Adrenal gland (tissue), 9 donors: ENCODE measurements at regions not wholly inside any gene's neighbourhood (a gene's known extent, or its start where the extent isn't known, plus 50 kb on each side); places are given as distances from the start of the nearest gene placed in this dataset.
A peak's percentile ranks its signal among the peaks of the same experiment; 100 is the strongest.

Experiments used
- DNase-seq, 7 donors: peaks; one replicate each; pipeline ENCODE4 v3.0.0-alpha.2; 2019 to 2020
- H3K27ac ChIP-seq, 5 donors: fragments of 200-600 bp; sonication (generic) in 4 of 5; 1 replicate in 3 of 5; 2 replicates in 2 of 5; pipeline versions ENCODE4 v1.5.1 to v1.8.0; 2016 to 2020; ENCODE audit warnings: mild to moderate bottlenecking in 1 of 5
- H3K27me3 ChIP-seq: fragments of 200-600 bp; 2 replicates; pipeline ENCODE4 v1.8.0; 2021
- H3K36me3 ChIP-seq, 2 donors: fragments of 200-600 bp; replicated peaks in 1 of 2; 1 replicate in 1 of 2; 2 replicates in 1 of 2; pipeline versions ENCODE4 v1.5.1 to v1.8.0; 2018 to 2022
- H3K4me1 ChIP-seq, 2 donors: fragments of 200-600 bp; replicated peaks in 1 of 2; 1 replicate in 1 of 2; 2 replicates in 1 of 2; pipeline versions ENCODE4 v1.5.1 to v1.8.0; 2018 to 2021
- H3K4me3 ChIP-seq, 4 donors: fragments of 200-600 bp; sonication (generic) in 3 of 4; one replicate each; pipeline ENCODE4 v1.5.1; 2016 to 2018
- H3K9me3 ChIP-seq, 3 donors: fragments of 200-600 bp; sonication (generic) in 1 of 3; replicated peaks in 1 of 3; 1 replicate in 2 of 3; 2 replicates in 1 of 3; pipeline versions ENCODE4 v1.5.1 to v1.8.0; 2016 to 2021
- CTCF ChIP-seq, 6 experiments: fragments of 450-650 bp in 4 of 6; fragments of 200-600 bp in 2 of 6; sonication (generic) in 1 of 6; IDR thresholded peaks; 1 replicate in 5 of 6; 2 replicates in 1 of 6; pipeline versions ENCODE4 v1.5.1 to v1.8.0; 2016 to 2021; ENCODE audit warnings: antibody characterized with exemption in 6 of 6, mild to moderate bottlenecking in 2 of 6, moderate library complexity in 1 of 6
- POLR2A ChIP-seq, 2 donors: fragments of 450-650 bp; IDR thresholded peaks; one replicate each; pipeline ENCODE4 v1.6.1; 2017; ENCODE audit warnings: antibody characterized with exemption in 2 of 2, mild to moderate bottlenecking in 2 of 2, moderate library complexity in 1 of 2
- WGBS, 4 donors: extraction: QIAGEN DNeasy Blood & Tissue Kit in 2 of 4; methylation state at CpG; one replicate each; pipeline versions ENCODE4 v1.1.5 to v1.1.7; 2013 to 2017; 5-methylcytosine and 5-hydroxymethylcytosine counted together
- intact Hi-C, 2 donors: fragments of 100-400 bp; cut with DNase I; formaldehyde crosslinking; loops; one replicate each; pipeline versions ENCODE4 v1.14.1 to v1.15.0; 2022 to 2023
- donor health status: healthy with polysubstance abuse.
- donor health status: Bipolar disorder and iron deficiency.
- donor health status: DM: yes; HTN: yes; CAD: no.
- donor health status: DM: no; HTN: no; CAD: no.
- donor health status: DM: no; HTN: no; CAD: no.

- no peaks in the 10 kb centered on the region for H3K9me3 ChIP-seq
- H3K27me3 ChIP-seq = no peaks in the 10 kb centered on the region
- TF ChIP-seq CTCF (IDR thresholded peaks at IDR 0.05) (no peak), POLR2A (IDR thresholded peaks at IDR 0.05) (no peak)
- intact Hi-C loops = no loop called here
- DNase-seq = no peak
- WGBS, 4 donors = 87 to 95% (median 93%) methylated on average over 3 of the region's 3 CpGs
- no peak overlapping the region for H3K4me3 ChIP-seq
- peaks cover 0 to 14% of the 10 kb centered on the region in 2 donors for H3K4me1 ChIP-seq
- no peaks in the 10 kb centered on the region for H3K36me3 ChIP-seq
- no peak overlapping the region for H3K27ac ChIP-seq
These were observed 115.9 kb downstream of the TM2D1 start for GRCh38 chr1:61609040-61609439.

DNA sequence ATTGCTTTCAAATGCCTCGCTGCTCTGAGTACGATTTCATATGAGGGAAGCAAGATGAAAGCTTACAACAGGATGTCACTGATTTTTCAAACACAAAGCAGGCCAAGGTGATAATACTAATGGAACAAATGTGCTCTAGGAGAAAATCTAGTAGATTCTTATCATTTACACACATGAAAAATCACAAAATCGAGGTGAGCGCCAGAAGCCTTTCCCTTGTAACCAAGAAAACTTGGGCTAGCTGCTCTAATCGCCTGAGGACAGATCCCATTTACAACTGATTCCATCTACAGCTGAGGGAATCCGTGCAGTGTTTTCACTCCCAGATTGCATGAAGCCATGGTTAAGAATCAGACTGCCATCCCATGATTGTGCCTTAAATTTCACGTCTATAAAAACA lies 117.5 kb downstream of the TM2D1 start:
- no peak for DNase-seq
- Histone ChIP-seq H3K9me3 (no peaks in the 10 kb centered on the region), H3K36me3 (no peaks in the 10 kb centered on the region), H3K4me3 (no peak overlapping the region), H3K27ac (peak overlapping the region in 3 of 5 donors; percentile 23 to 63 (median 56)), H3K4me1 (peaks cover 0 to 14% of the 10 kb centered on the region in 2 donors), H3K27me3 (no peaks in the 10 kb centered on the region)
- WGBS, 4 donors = 89 to 92% (median 91%) methylated on average over 7 of the region's 7 CpGs
- TF ChIP-seq CTCF (IDR thresholded peaks at IDR 0.05) (no peak), POLR2A (IDR thresholded peaks at IDR 0.05) (no peak)
- intact Hi-C loops = no loop called here

DNA sequence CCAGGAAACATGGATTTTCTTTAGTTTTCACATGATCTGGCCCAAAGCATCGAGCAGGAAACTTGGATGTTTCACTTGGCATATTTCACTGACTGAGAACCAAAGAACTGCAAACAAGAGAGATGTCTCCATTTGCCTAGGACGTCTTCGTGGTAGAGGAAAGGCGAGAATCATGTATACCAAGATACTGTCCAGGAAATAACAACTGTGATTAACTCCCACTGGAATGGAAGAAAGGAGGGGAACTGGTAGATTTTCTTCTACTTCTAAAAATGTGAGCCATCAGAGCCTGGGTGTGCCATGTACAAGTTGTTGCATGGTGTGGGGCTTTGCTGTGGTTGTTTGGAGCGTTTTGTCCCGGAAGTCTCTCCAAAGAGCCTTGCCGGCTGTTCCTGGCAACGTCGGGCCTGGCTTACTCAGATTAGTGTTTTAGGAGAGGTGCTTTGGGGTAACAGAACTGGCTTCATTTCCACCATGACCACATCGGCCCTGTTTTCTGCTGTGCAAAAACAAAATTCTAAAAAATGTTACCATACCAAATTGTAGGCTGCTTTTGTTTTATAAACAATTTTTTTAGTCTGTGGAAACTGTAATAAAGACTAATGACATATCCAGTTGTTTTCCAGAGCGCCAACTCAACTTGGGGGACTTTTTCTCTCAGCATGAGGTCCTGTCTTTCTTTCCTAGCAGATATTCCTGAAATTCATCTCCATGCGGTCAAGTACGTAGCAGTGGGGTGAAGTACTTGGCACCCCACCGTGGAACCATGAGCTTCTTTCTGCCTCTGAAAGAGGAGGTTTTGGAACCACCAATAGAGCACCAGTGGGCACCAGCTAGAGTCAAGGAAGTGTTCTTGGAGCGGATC lies 118.3 kb downstream of the TM2D1 start:
- TF ChIP-seq POLR2A (IDR thresholded peaks at IDR 0.05) (no peak), CTCF (IDR thresholded peaks at IDR 0.05) (no peak)
- H3K27ac ChIP-seq = peak overlapping the region in 3 of 5 donors; percentile 23 to 63 (median 56)
- peak in 3 of 7 donors; percentile 33 to 54 (median 42) for DNase-seq
- H3K4me3 ChIP-seq = no peak overlapping the region
- H3K27me3 ChIP-seq = no peaks in the 10 kb centered on the region
- 63 to 72% (median 71%) methylated on average over 15 of the region's 15 CpGs for WGBS, 4 donors
- H3K9me3 ChIP-seq = no peaks in the 10 kb centered on the region
- H3K4me1 ChIP-seq = peaks cover 0 to 14% of the 10 kb centered on the region in 2 donors
- intact Hi-C loops = no loop called here
- no peaks in the 10 kb centered on the region for H3K36me3 ChIP-seq

DNA sequence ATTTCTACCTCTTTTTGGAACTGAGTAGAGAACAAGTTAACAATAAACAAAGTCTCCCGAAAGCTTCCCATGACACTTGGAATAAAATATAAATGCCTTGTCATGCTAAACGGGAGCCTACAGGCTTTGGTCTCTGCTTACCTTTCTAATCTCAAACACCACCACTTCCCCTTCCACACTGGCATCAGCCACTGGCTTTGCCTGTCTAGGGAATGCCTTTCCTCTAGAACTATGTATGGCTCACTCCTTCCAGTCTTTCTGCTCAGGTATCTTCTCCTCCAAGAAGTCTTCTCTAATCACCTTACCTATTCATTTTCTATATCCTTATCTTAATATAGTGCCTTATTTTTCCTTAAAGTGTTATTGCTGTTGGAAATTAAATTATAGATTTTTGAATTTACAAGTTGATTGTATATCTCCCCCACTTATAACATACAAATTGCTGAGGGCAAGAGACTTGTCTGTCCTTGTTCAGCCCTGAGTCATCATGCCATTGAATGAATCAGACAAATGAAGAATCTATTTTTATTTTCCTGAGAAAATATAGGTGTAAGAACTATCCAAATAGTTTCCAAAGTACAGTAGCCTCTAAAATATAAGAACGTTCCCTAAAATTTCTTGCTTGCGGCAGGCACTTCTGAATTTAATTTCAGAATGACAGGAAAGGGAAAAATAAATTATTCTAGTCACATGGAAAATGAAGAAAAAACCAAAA lies 119.2 kb downstream of the TM2D1 start:
- intact Hi-C loops = no loop called here
- no peak for DNase-seq
- 56 to 67% (median 61%) methylated on average over 4 of the region's 4 CpGs for WGBS, 4 donors

More for the DNA sequence above, 119.2 kb downstream of the TM2D1 start:
- TF ChIP-seq POLR2A (IDR thresholded peaks at IDR 0.05) = no peak
- no peak for TF ChIP-seq CTCF (IDR thresholded peaks at IDR 0.05)
- peak overlapping the region in 1 of 5 donors; percentile 63 for H3K27ac ChIP-seq
- H3K9me3 ChIP-seq = no peaks in the 10 kb centered on the region
- no peak overlapping the region for H3K4me3 ChIP-seq
- no peaks in the 10 kb centered on the region for H3K36me3 ChIP-seq
- H3K4me1 ChIP-seq = peaks cover 0 to 14% of the 10 kb centered on the region in 2 donors
- H3K27me3 ChIP-seq = no peaks in the 10 kb centered on the region
